GM12892 (cell line): ENCODE measurements at regions not wholly inside any gene's neighbourhood (a gene's known extent, or its start where the extent isn't known, plus 50 kb on each side); places are given as distances from the start of the nearest gene placed in this dataset.

ENCODE experiments used
- POLR2A ChIP-seq: IDR thresholded peaks from 2 replicates; pipeline ENCODE4 v1.6.1; 2011; ENCODE audit warnings: low read depth, low read length, control low read depth
- POLR2AphosphoS5 ChIP-seq: IDR thresholded peaks from 2 replicates; pipeline ENCODE4 v1.6.1; 2011; ENCODE audit warnings: low read depth, low read length, control low read depth
- TAF1 ChIP-seq: IDR thresholded peaks from 2 replicates; pipeline ENCODE4 v1.6.1; 2011; ENCODE audit warnings: low read depth, mild to moderate bottlenecking, control low read depth, low read length, borderline replicate concordance

- TF ChIP-seq POLR2AphosphoS5 (no peak), POLR2A (no peak), TAF1 (no peak)
Measured at GRCh38 chr2:198253995-198254394, 449.6 kb downstream of the PLCL1 start.
